H1 (cell line): ENCODE measurements at regions not wholly inside any gene's neighbourhood (a gene's known extent, or its start where the extent isn't known, plus 50 kb on each side); places are given as distances from the start of the nearest gene placed in this dataset.

Experiments
- BRCA1 ChIP-seq: IDR thresholded peaks from 2 replicates; pipeline ENCODE4 v1.6.1; 2012; ENCODE audit warnings: low read depth, low read length, improper control_type of control experiment
- CBX8 ChIP-seq: fragments of 300-800, 300-1000 bp; sonication (generic); IDR thresholded peaks from 2 replicates; pipeline ENCODE4 v1.7.1; 2016; ENCODE audit warnings: low read depth, low read length, borderline replicate concordance
- CHD7 ChIP-seq: fragments of 300-600 bp; sonication (generic); IDR thresholded peaks from 2 replicates; pipeline ENCODE4 v1.7.1; 2012; ENCODE audit warnings: low read length, moderate library complexity, mild to moderate bottlenecking, inconsistent platforms; ENCODE audit not compliant: insufficient replicate concordance
- E2F6 ChIP-seq: IDR thresholded peaks from 2 replicates; pipeline ENCODE4 v1.6.1; 2012; ENCODE audit warnings: inconsistent platforms
- YY1 ChIP-seq: IDR thresholded peaks from 2 replicates; pipeline ENCODE4 v1.6.1; 2011; ENCODE audit warnings: low read depth, mild to moderate bottlenecking, low read length

GRCh38 chr18:22067109-22067508 is 102.3 kb upstream of the GATA6 start (continued):
- TF ChIP-seq CHD7: no peak
- no peak for TF ChIP-seq CBX8
- TF ChIP-seq BRCA1: no peak
- TF ChIP-seq E2F6: no peak
- TF ChIP-seq YY1: no peak
